GM18909 (cell line): ENCODE measurements at regions not wholly inside any gene's neighbourhood (a gene's known extent, or its start where the extent isn't known, plus 50 kb on each side); places are given as distances from the start of the nearest gene placed in this dataset.
"Not testable (repeated sequence)": the region's sequence is repeated elsewhere in the genome, so short reads cannot be mapped to it uniquely, and the experiment has no call there.

ENCODE experiments used
- ATAC-seq: cut with Tn5 transposase; IDR thresholded peaks from one replicate; pipeline ENCODE4 v1.9.1; 2021; ENCODE audit warnings: mild to moderate bottlenecking; ENCODE audit not compliant: unreplicated experiment, poor library complexity

DNA sequence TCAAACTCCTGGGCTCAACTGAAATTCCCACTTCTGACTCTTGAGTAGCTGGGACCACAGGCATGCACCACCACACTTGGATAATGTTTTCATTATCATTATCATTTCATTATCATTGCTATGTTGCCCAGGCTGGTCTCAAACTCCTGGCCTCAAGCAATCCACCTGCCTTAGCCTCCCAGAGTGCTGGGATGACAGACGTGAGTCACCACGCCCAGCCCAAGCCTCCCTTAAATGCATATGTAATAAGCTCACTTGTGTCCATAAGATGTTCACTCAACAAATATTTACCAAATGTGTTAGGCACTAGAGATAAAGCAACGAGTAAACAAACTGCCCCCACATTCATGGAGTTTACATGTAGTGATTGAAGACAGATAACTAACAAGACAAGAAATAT, 295.7 kb downstream of the GOLGA6L6 start:
- not testable (repeated sequence) for ATAC-seq

DNA sequence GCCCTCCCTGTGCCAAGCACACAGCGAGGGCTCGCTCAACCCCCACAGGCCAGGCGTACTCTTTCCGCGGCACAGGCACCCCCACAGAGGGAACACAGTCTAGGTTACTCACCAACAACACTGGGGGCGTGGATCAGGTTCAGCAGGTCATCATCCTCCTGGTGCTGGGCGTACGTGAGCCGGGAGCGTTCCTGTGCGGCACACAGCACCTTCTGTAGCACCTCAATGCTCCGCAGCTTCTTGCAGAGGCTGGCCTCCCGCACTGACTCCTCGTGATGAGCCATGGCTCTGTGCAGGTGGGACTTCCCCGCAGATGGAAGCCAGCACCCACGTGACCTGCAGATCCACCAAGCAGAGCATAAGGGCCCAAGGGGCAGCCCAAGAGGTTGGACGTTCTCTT, 296.8 kb downstream of the GOLGA6L6 start:
- ATAC-seq = not testable (repeated sequence)

DNA sequence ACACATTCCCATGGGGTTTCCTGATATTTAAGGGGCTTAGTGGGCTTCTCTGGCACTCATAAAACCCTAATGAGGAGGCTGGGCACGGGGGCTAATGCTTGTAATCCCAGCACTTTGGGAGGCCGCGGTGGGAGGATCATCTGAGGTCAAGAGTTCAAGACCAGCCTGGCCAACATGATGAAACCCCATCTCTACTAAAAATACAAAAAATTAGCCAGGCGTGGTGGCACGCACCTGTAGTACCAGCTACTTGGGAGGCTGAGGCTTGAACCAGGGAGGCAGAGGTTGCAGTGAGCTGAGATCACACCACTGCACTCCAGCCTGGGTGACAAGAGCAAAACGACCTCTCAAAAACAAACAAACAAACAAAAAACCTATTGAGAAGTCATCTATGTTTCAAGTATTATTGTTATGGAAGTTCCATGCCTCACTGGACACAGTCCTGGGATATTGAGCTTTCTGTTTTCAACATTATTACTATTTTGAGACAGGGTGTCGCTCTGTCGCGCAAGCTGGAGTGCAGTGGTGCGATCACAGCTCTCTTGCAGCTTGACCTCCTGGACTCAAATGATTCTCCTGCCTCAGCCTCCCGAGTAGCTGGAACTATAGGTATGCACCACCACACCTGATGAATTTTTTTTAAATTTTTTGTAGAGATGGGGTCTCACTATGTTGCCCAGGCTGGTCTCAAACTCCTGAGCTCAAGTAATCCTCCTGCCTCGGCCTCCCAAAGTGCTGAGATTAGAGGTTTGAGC, 297.9 kb downstream of the GOLGA6L6 start:
- ATAC-seq = not testable (repeated sequence)

DNA sequence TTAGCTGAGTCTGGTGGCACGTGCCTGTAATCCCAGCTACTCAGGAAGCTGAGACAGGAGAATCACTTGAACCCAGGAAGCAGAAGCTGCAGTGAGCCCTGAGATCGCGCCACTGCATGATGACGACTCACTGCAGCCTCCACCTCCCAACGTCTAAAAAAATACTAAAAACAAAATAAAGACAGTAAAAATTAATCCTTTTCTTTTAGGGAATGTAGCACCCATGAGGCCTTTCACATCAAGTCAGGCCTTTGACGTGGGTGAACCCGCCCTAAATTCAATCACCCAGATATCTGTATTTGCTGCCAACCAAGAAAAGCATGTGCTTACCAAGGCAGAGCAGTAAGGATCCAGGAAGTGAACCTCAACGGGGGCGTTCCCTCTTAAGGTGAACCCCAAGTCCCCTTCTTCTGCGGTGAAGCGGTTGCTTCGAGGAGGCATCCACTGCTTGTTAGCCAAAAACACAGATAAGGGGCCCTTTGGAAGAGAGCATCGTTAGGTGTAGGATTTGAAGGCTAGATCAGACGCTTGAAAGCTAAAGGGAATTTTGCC, 301.2 kb downstream of the GOLGA6L6 start:
- ATAC-seq = not testable (repeated sequence)

DNA sequence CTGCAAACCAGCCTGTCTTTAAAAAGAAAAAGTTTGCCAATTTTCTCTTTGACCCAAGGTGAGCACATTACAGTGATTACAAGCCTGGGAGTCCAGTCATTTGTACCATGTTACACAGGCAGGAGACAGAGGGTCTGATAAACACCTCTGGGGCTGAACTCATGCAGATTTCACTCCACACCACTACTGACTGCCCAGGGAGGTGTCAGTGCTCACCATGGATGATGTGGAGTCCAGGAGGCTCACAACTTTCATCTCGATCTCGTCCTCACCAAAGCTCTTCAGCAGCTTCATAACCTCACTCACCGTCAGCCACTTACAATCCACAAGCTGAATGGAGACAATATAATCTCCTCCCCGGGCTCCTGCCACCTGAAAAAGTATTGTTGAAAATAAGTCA, 302.4 kb downstream of the GOLGA6L6 start:
- ATAC-seq = not testable (repeated sequence)

DNA sequence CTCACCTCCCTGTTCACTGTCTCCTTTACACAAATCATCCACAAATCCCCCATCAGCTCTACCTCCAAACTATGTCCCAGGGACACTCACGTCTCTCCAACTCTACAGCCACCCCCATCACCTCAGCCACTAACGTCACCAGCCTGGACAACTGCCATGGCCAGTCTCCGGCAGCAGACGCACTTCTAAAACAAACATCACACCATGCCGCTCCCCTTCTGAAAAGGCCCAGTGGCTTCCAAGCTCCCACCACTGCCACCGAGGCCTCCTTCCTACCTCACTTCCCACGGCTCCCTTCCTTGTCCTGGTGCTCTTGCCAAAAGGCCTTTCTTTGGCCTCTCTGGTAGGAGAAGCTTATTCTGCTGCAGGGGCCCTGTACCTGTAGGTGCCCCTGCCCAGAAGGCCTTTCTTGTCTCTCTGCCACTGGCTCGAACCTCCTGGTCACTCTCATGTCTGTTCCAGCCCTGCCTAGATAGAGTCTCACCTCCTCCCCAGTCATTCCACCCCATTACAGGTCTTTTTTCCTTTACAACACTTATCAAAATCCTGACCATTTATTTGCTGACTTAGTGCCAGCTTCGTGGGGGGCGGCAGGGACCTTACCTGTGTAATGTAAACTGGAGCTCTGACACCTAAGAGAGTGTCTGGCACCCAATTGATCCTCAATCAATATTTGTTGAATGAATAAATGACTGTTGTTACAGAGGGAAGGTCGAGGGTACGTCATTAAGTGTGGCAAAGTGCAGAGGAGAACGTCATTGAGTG, 304.2 kb downstream of the GOLGA6L6 start:
- not testable (repeated sequence) for ATAC-seq

DNA sequence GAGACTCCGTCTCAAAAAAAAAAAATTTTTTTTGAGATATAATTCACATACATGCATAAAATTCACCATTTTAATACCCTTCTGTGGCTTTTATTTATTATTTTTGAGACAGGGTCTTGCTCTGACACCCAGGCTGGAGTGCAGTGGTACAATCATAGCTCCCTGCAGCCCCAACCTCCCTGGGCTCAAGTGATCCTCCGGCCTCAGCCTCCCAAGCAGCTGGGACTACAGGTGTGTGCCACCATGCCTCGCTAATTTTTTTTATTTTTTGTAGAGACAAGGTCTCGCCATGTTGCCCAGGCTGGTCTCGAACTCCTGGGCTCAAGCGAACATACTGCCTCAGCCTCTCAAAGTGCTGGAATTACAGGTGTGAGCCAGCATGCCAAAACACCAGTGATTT, 305.9 kb downstream of the GOLGA6L6 start:
- ATAC-seq = not testable (repeated sequence)

DNA sequence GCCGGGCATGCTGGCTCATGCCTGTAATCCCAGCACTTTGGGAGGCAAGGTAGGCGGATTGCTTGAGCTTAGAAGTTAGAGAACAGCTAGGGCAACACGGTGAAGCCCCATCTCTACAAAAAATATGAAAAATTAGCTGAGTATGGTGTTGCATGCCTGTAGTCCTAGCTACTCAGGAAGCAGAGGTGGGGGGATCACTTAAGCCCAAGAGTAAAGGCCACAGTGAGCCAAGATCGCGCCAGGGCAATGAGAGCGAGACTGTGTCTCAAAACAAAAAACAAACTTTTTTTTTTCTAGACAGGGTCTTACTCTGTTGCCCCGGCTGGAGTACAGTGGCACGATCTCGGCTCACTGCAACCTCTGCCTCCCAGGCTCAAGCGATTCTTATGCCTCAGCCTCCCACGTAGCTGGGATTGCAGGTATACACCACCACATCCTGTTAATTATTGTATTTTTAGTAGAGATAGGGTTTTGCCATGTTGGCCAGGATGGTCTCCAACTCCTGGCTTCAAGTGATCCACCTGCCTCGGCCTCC, 307.5 kb downstream of the GOLGA6L6 start:
- ATAC-seq = not testable (repeated sequence)

DNA sequence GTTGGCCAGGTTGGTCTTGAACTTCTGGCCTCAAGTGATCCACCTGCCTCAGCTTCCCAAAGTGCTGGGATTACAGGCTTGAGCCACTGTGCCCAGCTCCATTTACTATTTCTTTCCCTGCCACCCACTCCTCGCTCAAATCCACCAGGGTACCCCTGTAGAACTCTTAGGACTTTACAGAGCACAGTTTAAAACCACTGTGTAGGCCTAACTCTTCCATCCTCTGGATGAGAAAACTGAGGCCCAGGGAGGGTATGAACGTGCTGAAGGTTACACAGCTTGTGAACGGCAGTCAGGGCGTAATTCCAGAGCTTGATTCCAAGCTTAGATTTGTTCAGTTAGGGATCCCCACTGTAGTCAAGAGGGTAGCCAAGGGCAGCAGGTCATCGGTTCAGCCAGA, 309.1 kb downstream of the GOLGA6L6 start:
- ATAC-seq = not testable (repeated sequence)

DNA sequence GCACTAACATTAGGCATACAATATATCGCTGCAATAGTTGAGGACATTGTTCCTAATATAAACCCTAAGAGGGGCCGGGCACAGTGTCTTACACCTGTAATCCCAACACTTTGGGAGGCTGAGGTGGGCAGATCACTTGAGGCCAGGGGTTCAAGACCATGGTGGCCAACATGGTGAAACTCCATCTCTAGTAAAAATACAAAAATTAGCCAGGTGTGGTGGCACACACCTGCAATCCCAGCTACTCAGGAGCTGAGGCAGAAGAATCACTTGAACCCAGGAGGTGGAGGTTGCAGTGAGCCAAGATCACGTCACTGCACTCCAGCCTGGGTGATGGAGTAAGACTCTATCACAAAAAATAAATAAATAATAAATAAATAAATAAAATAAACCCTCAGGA, 310.9 kb downstream of the GOLGA6L6 start:
- not testable (repeated sequence) for ATAC-seq

DNA sequence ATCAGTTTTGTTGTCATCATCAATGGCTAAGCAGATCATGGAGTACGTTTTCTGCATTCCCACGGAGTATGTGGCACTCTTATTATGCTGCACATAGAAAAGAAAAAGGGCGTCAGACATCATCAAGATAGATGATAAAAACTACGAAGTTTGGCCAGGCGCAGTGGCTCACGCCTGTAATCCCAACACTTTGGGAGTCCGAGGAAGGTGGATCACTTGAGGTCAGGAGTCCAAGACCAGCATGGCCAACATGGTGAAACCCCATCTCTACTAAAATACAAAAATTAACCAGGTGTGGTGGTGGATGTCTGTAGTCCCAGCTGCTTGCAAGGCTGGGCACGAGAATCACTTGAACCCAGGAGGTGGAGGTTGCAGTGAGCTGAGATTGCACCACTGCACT, 312.8 kb downstream of the GOLGA6L6 start:
- ATAC-seq = not testable (repeated sequence)

DNA sequence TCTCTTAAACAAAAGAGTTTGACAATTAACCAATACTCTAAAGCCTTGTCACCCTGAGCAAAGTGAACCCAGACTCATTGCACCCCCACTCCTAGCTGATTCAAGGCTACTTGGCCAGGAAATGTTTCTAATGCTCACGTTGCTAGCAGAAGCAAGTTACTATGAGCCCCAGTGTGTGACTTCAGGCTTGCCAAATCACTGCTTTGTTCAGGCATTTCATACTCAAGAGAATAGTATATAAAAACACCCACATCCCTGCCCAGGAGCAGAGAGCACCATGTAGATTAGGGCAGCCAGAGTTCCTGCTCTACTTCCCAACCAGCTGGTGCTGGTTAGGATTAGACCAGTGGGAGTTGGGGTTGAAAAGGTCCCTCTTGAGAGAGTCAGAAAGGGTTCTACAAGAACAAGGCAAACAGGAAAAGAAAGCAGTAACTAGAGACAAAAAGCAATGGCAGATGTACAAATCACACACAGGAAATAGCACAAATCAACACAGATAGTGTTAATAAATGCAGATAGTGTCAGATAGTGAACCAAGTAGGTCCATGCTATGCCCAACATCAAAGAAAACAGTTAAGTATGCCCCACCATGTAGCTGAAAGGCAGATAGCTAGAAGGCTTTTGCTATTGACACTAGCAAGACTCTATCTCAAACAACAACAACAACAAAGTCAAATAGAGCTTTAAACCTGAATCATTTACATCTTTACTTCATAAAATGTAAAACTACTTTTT, 314.3 kb downstream of the GOLGA6L6 start:
- not testable (repeated sequence) for ATAC-seq

DNA sequence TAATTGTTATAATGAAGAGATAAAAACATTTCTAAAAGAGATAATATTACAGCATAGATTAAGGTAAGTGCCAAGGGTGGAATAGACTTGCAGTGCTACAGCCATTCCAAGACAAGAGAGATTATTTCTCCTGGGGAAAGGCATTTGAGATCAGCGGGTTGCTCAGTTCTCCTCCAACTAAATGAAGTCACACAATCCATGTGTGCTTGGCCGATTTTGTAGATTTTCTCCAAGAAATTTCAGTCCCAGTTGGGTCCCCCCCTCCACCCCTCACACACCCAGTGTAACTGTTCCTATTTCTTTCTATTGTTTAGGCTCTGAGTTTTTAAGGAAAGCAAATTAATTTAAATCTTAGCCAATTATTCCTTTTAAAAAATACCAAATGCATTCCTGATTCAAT, 315.1 kb downstream of the GOLGA6L6 start:
- ATAC-seq = not testable (repeated sequence)

DNA sequence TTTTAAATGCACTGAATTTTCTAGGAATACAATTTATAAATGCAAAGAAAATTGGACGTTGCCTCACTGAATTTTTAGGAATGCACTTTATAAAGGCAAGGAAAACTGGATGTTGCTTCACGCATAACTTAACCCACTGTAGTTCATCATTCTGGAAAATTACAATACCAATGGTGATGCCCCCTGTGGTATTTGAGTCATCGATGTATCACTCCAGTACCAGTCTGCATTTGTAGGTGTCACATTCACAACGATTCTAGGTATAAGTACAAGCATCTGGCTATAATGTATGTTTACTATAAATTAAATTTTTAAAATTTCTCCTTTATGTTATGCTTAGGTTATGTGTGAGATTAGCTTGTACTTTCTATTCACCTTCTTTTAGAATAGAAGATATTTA, 320.5 kb downstream of the GOLGA6L6 start:
- ATAC-seq = not testable (repeated sequence)

DNA sequence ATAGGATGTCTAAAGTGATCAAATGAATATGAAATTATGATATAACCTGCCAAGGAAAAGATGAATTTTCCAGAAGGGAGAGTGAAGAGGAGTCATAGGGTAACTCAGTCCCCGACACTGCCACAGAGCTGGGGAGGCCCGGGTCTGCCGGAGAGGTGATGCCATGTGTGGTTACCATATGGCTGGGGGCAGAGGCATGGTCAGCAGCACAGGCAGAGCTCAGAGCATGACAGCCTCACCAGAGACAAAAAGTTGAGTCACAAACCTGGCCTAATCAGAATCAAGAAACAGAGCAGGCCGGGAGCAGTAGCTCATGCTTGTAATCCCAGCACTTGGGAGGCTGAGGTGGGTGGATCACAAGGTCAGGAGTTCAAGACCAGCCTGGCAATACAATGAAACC, 322.4 kb downstream of the GOLGA6L6 start:
- ATAC-seq = not testable (repeated sequence)

DNA sequence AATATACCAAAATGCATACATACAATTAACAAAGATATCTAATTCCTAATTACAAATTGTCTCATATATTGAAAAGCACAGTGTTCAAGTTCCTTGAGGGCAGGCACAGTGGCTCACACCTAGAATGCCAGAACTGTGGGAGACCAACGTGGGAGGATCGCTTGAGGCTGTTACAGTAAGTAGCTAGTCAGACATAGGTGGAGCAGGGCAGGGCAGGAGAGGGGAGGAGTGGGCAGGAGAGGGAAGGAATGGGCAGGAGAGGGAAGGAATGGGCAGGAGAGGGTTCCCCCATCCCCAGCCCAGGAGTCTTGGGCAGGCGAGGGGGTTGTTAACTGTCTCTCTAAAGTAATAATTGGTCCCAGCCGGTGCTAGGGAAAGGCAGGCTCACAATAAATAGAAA, 325.9 kb downstream of the GOLGA6L6 start:
- not testable (repeated sequence) for ATAC-seq

DNA sequence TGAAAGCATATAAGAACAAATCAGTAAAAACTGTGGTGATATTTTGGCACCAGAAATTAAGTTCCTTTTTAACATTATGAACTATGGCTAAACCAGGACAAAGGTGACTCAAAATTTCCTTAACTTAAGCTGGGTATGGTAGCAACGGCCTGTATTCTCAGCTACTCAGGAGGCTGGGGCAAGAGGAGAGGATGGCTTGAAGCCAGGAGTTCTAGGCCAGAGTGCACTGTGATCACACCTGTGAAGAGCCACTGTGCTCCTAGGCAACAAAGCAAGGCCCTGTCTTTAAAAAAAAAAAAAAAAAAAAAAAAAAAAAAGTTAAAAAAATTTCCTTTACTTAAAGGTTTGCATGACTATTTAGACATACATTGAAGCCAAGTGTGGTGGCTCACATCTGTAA, 327.5 kb downstream of the GOLGA6L6 start:
- ATAC-seq = not testable (repeated sequence)

DNA sequence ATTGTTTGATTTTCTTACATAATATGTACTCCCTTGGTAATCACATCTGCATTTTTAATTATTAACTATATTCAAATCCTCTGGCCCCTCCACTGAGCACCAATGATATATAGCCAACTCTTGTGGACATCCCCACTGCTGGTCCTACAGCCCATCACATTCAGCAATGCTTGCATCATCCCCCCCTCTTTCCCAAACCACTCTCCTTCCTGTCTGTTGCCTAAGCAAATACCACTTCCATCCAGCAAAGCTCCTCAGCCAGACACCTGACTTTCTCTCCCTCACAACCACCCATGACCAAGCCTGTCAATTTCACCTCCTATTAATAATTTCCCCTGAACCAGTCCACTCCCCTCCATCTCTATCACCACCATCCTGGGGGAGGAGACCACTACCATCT, 330.1 kb downstream of the GOLGA6L6 start:
- not testable (repeated sequence) for ATAC-seq

DNA sequence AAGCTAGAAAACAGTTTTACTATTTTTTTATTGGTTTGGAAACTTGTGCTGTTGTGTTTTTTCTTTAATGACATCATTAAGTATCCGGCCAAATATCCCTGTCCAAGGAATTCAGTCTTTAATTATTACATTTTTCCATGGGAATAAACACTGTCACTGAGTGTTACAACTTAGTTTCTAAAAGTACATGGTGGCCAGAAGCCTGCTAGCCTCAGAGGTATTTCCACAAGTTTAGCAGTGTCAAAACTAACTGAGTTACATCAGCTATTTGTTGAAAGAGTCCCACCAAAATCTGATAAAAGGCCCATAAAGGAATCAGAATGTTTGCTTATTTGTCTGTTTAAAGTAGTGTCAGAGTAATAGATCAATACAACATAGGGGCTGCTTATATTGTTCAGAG, 331.6 kb downstream of the GOLGA6L6 start:
- not testable (repeated sequence) for ATAC-seq

DNA sequence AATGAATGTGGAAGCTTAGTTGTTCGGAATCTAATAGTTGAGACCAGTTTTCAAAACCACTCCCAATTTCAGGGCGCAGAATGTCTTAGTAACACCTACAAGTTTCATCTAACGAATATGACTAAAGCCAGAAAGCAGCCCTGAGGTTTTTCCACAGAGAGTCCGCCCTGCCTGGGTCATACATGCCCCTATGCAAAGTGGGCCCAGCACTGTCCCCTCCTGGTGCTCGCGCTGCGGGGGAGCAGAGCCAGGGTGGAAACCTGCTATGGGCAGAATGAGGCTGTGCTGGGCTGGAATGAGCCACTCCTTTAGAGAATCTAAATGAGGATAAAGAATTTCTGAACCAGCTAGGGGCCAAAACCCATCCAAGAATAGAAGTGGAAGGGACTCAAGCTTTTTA, 334.0 kb downstream of the GOLGA6L6 start:
- ATAC-seq = not testable (repeated sequence)
